ENCODE measurements at regions not wholly inside any gene's neighbourhood (a gene's known extent, or its start where the extent isn't known, plus 50 kb on each side); places are given as distances from the start of the nearest gene placed in this dataset.
A peak's percentile ranks its signal among the peaks of the same experiment; 100 is the strongest.

DNA sequence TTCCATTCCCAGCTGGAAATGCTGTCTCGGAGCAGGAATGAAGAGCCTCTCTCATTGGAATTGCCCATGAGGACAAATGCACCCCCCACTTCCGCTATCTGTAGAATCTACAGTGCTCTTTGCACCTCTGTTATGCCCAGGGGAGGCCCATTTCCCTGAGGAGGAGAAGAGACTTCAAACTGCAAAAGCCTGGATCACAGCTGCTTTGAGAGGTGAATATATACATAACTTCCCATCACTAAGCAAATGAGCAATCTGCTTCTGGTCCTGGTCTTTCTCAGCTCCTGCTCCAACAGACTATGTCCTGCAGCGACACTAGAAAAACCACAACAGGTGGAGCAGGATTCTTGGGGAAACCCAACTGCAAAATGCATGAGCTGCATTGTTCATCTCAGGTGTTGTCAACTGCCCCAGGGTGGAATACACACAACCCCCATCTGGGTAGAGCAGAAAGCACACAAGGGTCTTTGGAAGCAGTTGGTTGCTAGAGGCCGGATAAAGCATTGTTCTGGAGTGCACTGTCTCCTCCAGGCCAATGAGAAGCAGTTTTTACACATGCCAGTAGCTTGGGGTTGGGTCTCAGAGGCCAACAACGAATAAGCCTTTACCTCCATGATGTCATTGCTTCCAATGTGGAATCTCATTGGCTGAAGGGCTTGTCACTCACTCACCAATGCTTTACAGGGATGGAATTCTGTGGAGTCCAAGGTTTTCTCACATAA lies 67.7 kb upstream of the RAB4A start:
- peak; percentile 79 for DNase-seq (ENCODE audit: low read depth)
- TF ChIP-seq CTCF (IDR thresholded peaks at IDR 0.05; ENCODE audit: insufficient read depth, low read depth, low read length), result no peak
- no peak overlapping the region for H3K4me3 ChIP-seq (ENCODE audit: low read depth, low read length)

DNA sequence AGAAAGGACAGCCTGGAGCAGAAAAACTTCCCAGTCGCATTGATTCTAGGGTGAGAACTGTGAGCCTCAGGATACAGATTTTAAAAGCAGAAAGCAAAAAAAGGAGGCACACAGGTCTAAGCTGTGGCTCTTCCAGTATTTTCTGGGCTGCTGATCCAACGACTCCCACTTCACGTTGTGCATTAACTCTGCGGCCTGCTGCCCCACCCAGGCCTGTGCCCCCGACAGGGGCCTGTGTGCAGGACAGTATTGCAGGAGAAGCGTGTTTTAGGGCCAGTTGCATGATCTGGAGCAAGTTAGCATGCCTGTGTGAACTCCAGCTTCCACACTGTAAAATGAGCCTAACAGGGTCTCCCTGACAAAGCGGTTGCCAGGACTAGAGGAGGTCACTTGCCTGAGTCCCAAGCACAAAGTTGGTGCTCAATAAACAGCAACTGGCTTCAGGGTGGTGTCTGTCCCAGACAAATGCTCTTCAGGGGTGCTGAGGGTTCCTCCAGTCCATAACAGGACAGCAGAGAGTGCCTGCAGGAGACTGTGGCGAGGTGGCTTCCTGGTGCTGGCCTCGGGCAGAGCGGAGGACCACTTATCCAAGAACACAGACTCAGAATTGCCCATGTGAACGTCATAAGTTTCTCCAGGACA lies 66.8 kb upstream of the RAB4A start:
- no peak for TF ChIP-seq CTCF (IDR thresholded peaks at IDR 0.05; ENCODE audit: insufficient read depth, low read depth, low read length)

GRCh38 chr1:229204921-229205777 lies 65.8 kb upstream of the RAB4A start:
- no peak overlapping the region for H3K4me3 ChIP-seq (ENCODE audit: low read depth, low read length)
- DNase-seq (ENCODE audit: low read depth), result peak; percentile 90
- TF ChIP-seq CTCF (IDR thresholded peaks at IDR 0.05; ENCODE audit: insufficient read depth, low read depth, low read length), result no peak

More for the DNA sequence above, 66.8 kb upstream of the RAB4A start:
- H3K4me3 ChIP-seq (ENCODE audit: low read depth, low read length), result no peak overlapping the region
- no peak for DNase-seq (ENCODE audit: low read depth)

- no peak for TF ChIP-seq CTCF (IDR thresholded peaks at IDR 0.05; ENCODE audit: insufficient read depth, low read depth, low read length)
- DNase-seq (ENCODE audit: low read depth), result no peak
- H3K4me3 ChIP-seq (ENCODE audit: low read depth, low read length), result no peak overlapping the region
Observed at GRCh38 chr1:229205854-229206253, 65.1 kb upstream of the RAB4A start.

DNA sequence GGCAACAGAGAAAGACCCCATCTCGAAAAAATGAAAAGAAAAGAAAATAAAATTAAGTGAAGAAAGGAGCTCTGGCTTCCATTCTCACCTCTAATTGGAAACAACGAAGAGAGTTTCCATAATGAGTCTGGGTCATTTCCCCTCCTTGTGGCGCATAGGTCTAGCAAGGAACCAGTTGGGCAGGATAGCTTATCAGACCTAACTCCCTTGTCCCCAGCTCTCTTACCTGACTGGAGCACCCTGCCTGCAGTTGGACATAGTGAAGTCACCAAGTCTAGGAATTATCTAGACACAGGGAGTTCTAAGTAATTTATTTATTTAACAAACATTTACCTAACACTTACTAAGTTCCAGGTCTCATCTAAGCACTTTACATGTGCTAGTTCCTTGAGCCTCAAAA lies 63.0 kb upstream of the RAB4A start:
- TF ChIP-seq CTCF (IDR thresholded peaks at IDR 0.05; ENCODE audit: insufficient read depth, low read depth, low read length), result no peak
- H3K4me3 ChIP-seq (ENCODE audit: low read depth, low read length), result no peak overlapping the region
- no peak for DNase-seq (ENCODE audit: low read depth)

DNA sequence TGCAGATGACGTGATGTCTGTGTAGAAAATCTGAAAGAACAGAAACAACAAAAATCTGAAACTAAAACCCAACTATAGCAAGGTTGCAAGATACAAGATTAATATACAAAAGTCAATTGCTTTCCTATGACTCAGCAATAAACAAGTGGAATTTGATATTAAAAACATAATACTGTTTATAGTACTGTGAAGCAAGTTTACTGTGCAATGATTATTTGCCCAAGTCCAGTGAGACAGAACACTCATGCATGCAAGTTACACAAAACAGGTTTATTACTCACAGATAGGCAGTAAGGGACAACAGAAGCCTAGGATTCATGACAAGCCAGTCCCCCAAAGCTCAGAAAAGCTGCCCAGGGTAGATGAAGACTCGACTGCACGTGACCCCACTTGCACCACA lies 62.4 kb upstream of the RAB4A start:
- TF ChIP-seq CTCF (IDR thresholded peaks at IDR 0.05; ENCODE audit: insufficient read depth, low read depth, low read length), result no peak
- H3K4me3 ChIP-seq (ENCODE audit: low read depth, low read length), result no peak overlapping the region
- DNase-seq (ENCODE audit: low read depth), result peak; percentile 75
